ENCODE measurements at regions not wholly inside any gene's neighbourhood (a gene's known extent, or its start where the extent isn't known, plus 50 kb on each side); places are given as distances from the start of the nearest gene placed in this dataset.

DNA sequence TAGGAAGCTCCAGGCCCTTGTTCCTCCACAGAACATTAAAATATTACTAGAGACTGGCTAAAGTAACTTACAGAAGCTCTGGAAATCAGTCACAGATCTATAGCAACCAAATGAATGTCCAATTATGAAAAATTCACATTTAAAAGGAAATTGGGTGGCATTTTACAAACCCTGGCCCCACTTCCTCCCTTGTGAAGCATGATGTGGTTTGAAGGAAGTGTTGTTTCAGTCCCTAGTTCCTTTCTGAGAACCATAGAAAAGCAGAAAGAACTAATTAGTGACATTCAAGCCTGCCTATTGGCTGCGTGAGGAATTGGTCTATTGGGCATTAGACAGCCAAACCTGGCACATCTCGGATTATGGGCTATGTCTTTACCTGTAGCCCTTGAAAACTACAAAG lies 649.7 kb upstream of the NEGR1 start:
- no peak overlapping the region for H3K4me3 ChIP-seq (ENCODE audit: low read length)
- no peak for DNase-seq (ENCODE audit: low read depth, low spot score)

GRCh38 chr1:72930528-72930927 lies 648.2 kb upstream of the NEGR1 start:
- no peak overlapping the region for H3K4me3 ChIP-seq (ENCODE audit: low read length)
- no peak for DNase-seq (ENCODE audit: low read depth, low spot score)

GRCh38 chr1:72918940-72919339 lies 636.6 kb upstream of the NEGR1 start:
- DNase-seq (ENCODE audit: low read depth, low spot score), result no peak
- no peak overlapping the region for H3K4me3 ChIP-seq (ENCODE audit: low read length)

GRCh38 chr1:72917920-72918319 lies 635.6 kb upstream of the NEGR1 start:
- no peak overlapping the region for H3K4me3 ChIP-seq (ENCODE audit: low read length)
- no peak for DNase-seq (ENCODE audit: low read depth, low spot score)

GRCh38 chr1:72915581-72915980 lies 633.2 kb upstream of the NEGR1 start:
- no peak overlapping the region for H3K4me3 ChIP-seq (ENCODE audit: low read length)
- no peak for DNase-seq (ENCODE audit: low read depth, low spot score)

DNA sequence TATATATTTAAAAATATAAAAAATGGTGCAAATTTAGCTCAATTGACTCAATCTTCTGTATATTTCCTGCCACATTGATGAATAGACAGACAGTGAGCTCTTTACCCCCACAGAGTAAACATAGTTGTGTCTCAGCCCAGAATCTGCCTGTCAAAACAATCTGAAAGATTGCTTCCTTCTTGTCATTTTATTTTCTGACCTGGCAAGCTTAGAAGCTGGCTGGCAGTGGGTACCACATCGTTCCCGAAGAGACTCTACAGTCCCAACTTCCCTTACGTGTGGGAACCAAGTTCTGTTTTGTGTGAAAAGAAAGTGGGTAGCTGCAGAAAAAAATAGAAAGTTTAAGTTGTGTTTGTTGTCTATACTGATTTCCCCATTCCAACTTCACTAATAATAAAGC lies 629.3 kb upstream of the NEGR1 start:
- no peak for DNase-seq (ENCODE audit: low read depth, low spot score)

GRCh38 chr1:72896256-72896655 lies 613.9 kb upstream of the NEGR1 start:
- no peak overlapping the region for H3K4me3 ChIP-seq (ENCODE audit: low read length)
- DNase-seq (ENCODE audit: low read depth, low spot score), result no peak

More for the DNA sequence above, 629.3 kb upstream of the NEGR1 start:
- no peak overlapping the region for H3K4me3 ChIP-seq (ENCODE audit: low read length)

GRCh38 chr1:72892461-72892860 lies 610.1 kb upstream of the NEGR1 start:
- no peak overlapping the region for H3K4me3 ChIP-seq (ENCODE audit: low read length)
- DNase-seq (ENCODE audit: low read depth, low spot score), result no peak

- no peak for DNase-seq (ENCODE audit: low read depth, low spot score)
- no peak overlapping the region for H3K4me3 ChIP-seq (ENCODE audit: low read length)
These were observed 609.6 kb upstream of the NEGR1 start for GRCh38 chr1:72891976-72892375.

DNA sequence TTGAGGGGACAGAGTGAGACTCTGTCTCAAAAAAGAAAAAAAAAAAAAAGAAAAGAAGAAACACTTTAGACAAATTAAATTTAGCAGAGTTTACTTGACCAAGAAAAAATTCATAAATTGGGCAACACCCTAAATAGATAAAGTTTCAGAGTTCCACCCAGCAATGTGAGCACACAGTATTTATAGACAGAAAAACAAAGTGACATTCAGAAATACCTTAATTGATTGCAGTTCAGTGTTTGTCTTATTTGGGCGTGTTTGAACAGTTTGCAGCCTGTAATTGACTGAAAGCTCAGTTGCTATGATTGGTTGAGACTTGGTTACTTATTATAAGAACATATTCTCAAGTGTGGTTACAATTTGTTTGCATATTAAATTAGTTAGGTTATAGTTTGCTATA lies 603.5 kb upstream of the NEGR1 start:
- DNase-seq (ENCODE audit: low read depth, low spot score), result no peak
- H3K4me3 ChIP-seq (ENCODE audit: low read length), result no peak overlapping the region

DNA sequence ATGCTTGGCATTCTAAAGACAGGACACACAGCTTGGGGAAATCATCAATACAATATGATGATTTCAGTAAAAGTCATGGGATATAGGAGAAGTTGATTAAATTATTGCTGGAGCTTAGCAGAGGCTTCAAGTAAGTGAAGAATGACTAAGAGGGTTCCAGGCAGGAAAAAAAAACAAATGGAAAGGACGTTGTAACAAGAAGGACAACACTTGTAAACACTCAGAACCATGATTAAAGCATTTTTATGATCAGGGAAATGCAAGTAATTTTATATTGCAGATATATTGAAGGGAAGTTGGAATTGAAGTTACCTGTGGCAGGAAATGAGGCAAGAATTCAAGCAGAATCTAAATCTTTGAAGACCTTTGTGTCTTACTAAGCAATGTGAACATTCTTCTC lies 602.7 kb upstream of the NEGR1 start:
- H3K4me3 ChIP-seq (ENCODE audit: low read length), result no peak overlapping the region

GRCh38 chr1:72869873-72870272 lies 587.5 kb upstream of the NEGR1 start:
- no peak overlapping the region for H3K4me3 ChIP-seq (ENCODE audit: low read length)
- no peak for DNase-seq (ENCODE audit: low read depth, low spot score)

More for the DNA sequence above, 602.7 kb upstream of the NEGR1 start:
- DNase-seq (ENCODE audit: low read depth, low spot score), result no peak

- no peak for DNase-seq (ENCODE audit: low read depth, low spot score)
- no peak overlapping the region for H3K4me3 ChIP-seq (ENCODE audit: low read length)
These were observed 587.1 kb upstream of the NEGR1 start for GRCh38 chr1:72869441-72869840.

DNA sequence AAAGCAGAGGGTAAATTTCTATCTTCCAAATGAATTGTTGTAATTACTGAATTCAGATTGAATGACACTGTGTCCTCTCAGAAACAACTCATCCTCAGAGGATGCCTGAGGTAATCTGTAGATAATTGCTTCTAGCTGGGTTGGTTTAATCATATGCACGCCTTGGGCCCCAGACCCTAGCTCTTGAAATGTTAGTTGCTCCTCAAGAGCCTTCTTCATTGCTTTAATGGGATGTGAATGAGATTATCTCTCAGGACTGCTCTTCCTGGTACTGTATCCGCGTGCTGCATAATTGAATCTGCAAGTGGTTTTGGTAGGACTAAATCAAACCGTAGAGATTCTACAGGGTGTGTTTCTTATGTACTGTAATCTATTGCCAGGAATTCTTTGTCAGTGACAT lies 569.3 kb upstream of the NEGR1 start:
- no peak for DNase-seq (ENCODE audit: low read depth, low spot score)
- no peak overlapping the region for H3K4me3 ChIP-seq (ENCODE audit: low read length)

GRCh38 chr1:72848997-72849396 lies 566.7 kb upstream of the NEGR1 start:
- no peak for DNase-seq (ENCODE audit: low read depth, low spot score)
- H3K4me3 ChIP-seq (ENCODE audit: low read length), result no peak overlapping the region

- no peak overlapping the region for H3K4me3 ChIP-seq (ENCODE audit: low read length)
- DNase-seq (ENCODE audit: low read depth, low spot score), result no peak
These were observed 565.3 kb upstream of the NEGR1 start for GRCh38 chr1:72847651-72848050.

- no peak overlapping the region for H3K4me3 ChIP-seq (ENCODE audit: low read length)
- no peak for DNase-seq (ENCODE audit: low read depth, low spot score)
These were observed 564.3 kb upstream of the NEGR1 start for GRCh38 chr1:72846476-72847278.

GRCh38 chr1:72845981-72846380 lies 563.6 kb upstream of the NEGR1 start:
- H3K4me3 ChIP-seq (ENCODE audit: low read length), result no peak overlapping the region
- no peak for DNase-seq (ENCODE audit: low read depth, low spot score)

DNA sequence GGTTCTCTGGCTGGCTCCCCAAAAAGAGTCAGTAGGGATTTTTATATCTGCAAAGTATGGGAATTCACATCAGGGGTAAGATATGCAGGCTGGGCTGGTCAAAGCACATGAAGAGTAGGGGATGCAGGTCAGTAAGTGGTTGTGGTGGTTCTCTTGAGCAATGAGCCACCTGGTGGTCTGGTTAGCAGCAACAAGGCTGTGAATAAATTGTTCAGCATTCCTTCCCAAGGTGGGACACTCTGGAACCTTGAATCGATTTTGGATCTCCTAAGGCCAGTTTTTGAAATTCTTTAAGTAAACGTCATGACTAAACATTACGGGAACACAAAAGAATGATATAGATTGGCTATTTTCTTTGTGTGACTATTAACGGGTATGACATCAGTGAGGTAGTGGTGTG lies 563.0 kb upstream of the NEGR1 start:
- no peak overlapping the region for H3K4me3 ChIP-seq (ENCODE audit: low read length)
- no peak for DNase-seq (ENCODE audit: low read depth, low spot score)

GRCh38 chr1:72837781-72838180 lies 555.4 kb upstream of the NEGR1 start:
- H3K4me3 ChIP-seq (ENCODE audit: low read length), result no peak overlapping the region
- DNase-seq (ENCODE audit: low read depth, low spot score), result no peak

- DNase-seq (ENCODE audit: low read depth, low spot score), result no peak
- H3K4me3 ChIP-seq (ENCODE audit: low read length), result no peak overlapping the region
These were observed 548.5 kb upstream of the NEGR1 start for GRCh38 chr1:72830606-72831390.

All from Jurkat, Clone E6-1 (cell line).